Endothelial cell of umbilical vein (primary cell): ENCODE measurements at regions not wholly inside any gene's neighbourhood (a gene's known extent, or its start where the extent isn't known, plus 50 kb on each side); places are given as distances from the start of the nearest gene placed in this dataset.

Source experiments
- BruUV-seq: library from RNA; stranded (reverse); fragments of 400-500 nt; replicated peaks from 2 replicates; lab custom pipeline; 2021; lab: Mats Ljungman, UMichigan
- CTCF ChIA-PET: fragments of 300-600, 350-600 bp; sonication (Branson Sonifier 250); formaldehyde crosslinking; loops from one replicate; lab custom pipeline; 2021; ENCODE audit warnings: antibody characterized with exemption, inconsistent platforms; lab: Charles Lee
- POLR2A ChIA-PET: fragments of 300-600, 350-600 bp; sonication (Branson Sonifier 250); formaldehyde crosslinking; loops from one replicate; lab custom pipeline; 2021; ENCODE audit warnings: antibody characterized with exemption, inconsistent platforms; lab: Charles Lee
- DNase-seq: peaks from one replicate; pipeline ENCODE4 v3.0.0-alpha.2; 2011; ENCODE audit warnings: low read depth, low spot score
- FAIRE-seq: peaks from 2 replicates; lab custom pipeline; 2011; peaks lifted over from hg19 to GRCh38; lab: Jason Lieb, UNC
- H2AFZ ChIP-seq: 2 replicates; pipeline ENCODE4 v1.6.0; 2012; ENCODE audit warnings: low read depth, low read length, control low read depth, inconsistent platforms
- H3K27ac ChIP-seq: 2 replicates; pipeline ENCODE4 v1.5.1; 2011; ENCODE audit warnings: low read depth, mild to moderate bottlenecking, control low read depth, low read length, moderate library complexity; ENCODE audit not compliant: insufficient read depth
- H3K27me3 ChIP-seq, 2 experiments: 2 replicates each; pipeline versions ENCODE4 v1.6.0 to v1.6.1; 2011; ENCODE audit warnings: low read length in 2 of 2, mixed read lengths in 1 of 2; ENCODE audit not compliant: control insufficient read depth in 2 of 2, insufficient read depth in 2 of 2
- H3K36me3 ChIP-seq, 2 experiments: 2 replicates in 1 of 2; 3 replicates in 1 of 2; pipeline ENCODE4 v1.5.1; 2011; ENCODE audit warnings: low read length in 2 of 2, mild to moderate bottlenecking in 1 of 2, moderate library complexity in 1 of 2; ENCODE audit not compliant: control insufficient read depth in 2 of 2, insufficient read depth in 2 of 2; ENCODE audit errors: extremely low read depth in 1 of 2
- H3K4me1 ChIP-seq: 3 replicates; pipeline ENCODE4 v1.5.1; 2011; ENCODE audit warnings: mild to moderate bottlenecking, low read length; ENCODE audit not compliant: control insufficient read depth, insufficient read depth; ENCODE audit errors: extremely low read depth
- H3K4me2 ChIP-seq: 2 replicates; pipeline ENCODE4 v1.6.1; 2011; ENCODE audit warnings: low read length, control low read depth, mixed read lengths; ENCODE audit not compliant: insufficient read depth
- H3K4me3 ChIP-seq, 3 experiments: fragments of 200-600 bp in 1 of 3; sonication (generic), shearing (Covaris generic) in 1 of 3; replicated peaks in 1 of 3; 2 replicates each; pipeline ENCODE4 v1.5.1; 2011 to 2016; ENCODE audit warnings: control low read depth in 3 of 3, low read length in 3 of 3, mild to moderate bottlenecking in 2 of 3, inconsistent platforms in 1 of 3, low read depth in 1 of 3, moderate library complexity in 1 of 3; ENCODE audit not compliant: insufficient read depth in 1 of 3
- H3K79me2 ChIP-seq: 2 replicates; pipeline ENCODE4 v1.6.0; 2012; ENCODE audit warnings: low read length, inconsistent platforms; ENCODE audit not compliant: control insufficient read depth, insufficient read depth
- H3K9ac ChIP-seq: replicated peaks from 2 replicates; pipeline ENCODE3; 2011; ENCODE audit warnings: low read length, control low read depth; ENCODE audit not compliant: insufficient read depth; ENCODE audit errors: extremely low read depth
- H3K9me1 ChIP-seq: replicated peaks from 3 replicates; pipeline ENCODE4 v1.6.0; 2011; ENCODE audit warnings: mild to moderate bottlenecking, low read length; ENCODE audit not compliant: control insufficient read depth, insufficient read depth; ENCODE audit errors: extremely low read depth
- H3K9me3 ChIP-seq: replicated peaks from 2 replicates; pipeline ENCODE4 v1.5.1; 2012; ENCODE audit warnings: low read length, inconsistent platforms; ENCODE audit not compliant: control insufficient read depth, insufficient read depth
- H4K20me1 ChIP-seq: replicated peaks from 2 replicates; pipeline ENCODE3; 2011; ENCODE audit warnings: mild to moderate bottlenecking, low read length; ENCODE audit not compliant: control insufficient read depth, insufficient read depth; ENCODE audit errors: extremely low read depth
- CTCF ChIP-seq, 2 donors: IDR thresholded peaks; 1 replicate in 1 of 2; 2 replicates in 1 of 2; pipeline ENCODE4 v1.5.1; 2011; ENCODE audit warnings: low read length in 2 of 2, mild to moderate bottlenecking in 2 of 2, moderate library complexity in 2 of 2, control low read depth in 1 of 2, inconsistent platforms in 1 of 2, low read depth in 1 of 2; ENCODE audit not compliant: insufficient read depth in 1 of 2; ENCODE audit errors: extremely low read depth in 1 of 2
- EZH2 ChIP-seq: IDR thresholded peaks from 2 replicates; pipeline ENCODE4 v1.6.1; 2012; ENCODE audit warnings: borderline replicate concordance, low read depth, mild to moderate bottlenecking, moderate library complexity, low read length, inconsistent platforms; ENCODE audit not compliant: severe bottlenecking
- FOS ChIP-seq: IDR thresholded peaks from 2 replicates; pipeline ENCODE4 v1.6.1; 2011; ENCODE audit warnings: mild to moderate bottlenecking, low read length, moderate library complexity, borderline replicate concordance; ENCODE audit not compliant: insufficient read depth
- GATA2 ChIP-seq: IDR thresholded peaks from 2 replicates; pipeline ENCODE4 v1.7.0; 2011; ENCODE audit warnings: low read depth, mild to moderate bottlenecking, moderate library complexity, mixed read lengths, low read length; ENCODE audit not compliant: insufficient read length, insufficient read depth
- JUN ChIP-seq: IDR thresholded peaks from 2 replicates; pipeline ENCODE4 v1.6.1; 2011; ENCODE audit warnings: borderline replicate concordance, low read depth; ENCODE audit not compliant: insufficient read length, insufficient read depth
- MAX ChIP-seq: IDR thresholded peaks from 2 replicates; pipeline ENCODE4 v1.6.1; 2011; ENCODE audit not compliant: insufficient read depth, insufficient read length
- MYC ChIP-seq: IDR thresholded peaks from one replicate; pipeline ENCODE4 v1.6.1; 2011; ENCODE audit warnings: mild to moderate bottlenecking, low read depth, low read length
- POLR2A ChIP-seq: IDR thresholded peaks from 2 replicates; pipeline ENCODE4 v1.6.1; 2012; ENCODE audit warnings: low read depth, mild to moderate bottlenecking, control low read depth, low read length
- POLR2AphosphoS5 ChIP-seq: IDR thresholded peaks from 2 replicates; pipeline ENCODE4 v1.6.1; 2012; ENCODE audit warnings: low read depth, mild to moderate bottlenecking, control low read depth, low read length, moderate library complexity; ENCODE audit not compliant: insufficient read depth
- dilution Hi-C: fragments of 300-500 bp; cut with MboI; formaldehyde crosslinking; loops from one replicate; pipeline ENCODE4 v1.15.0; 2019; ENCODE audit warnings: low sequenced_read_pairs; ENCODE audit not compliant: extremely low pct_ligation_motif_present
- intact Hi-C: fragments of 100-400 bp; cut with micrococcal nuclease; formaldehyde crosslinking; loops from one replicate; pipeline ENCODE4 v1.10.0; 2022

GRCh38 chr14:89474464-89474863, 57.4 kb upstream of the FOXN3 start:
- no peaks in the 10 kb centered on the region for H3K27me3 ChIP-seq
- no TSS peak for BruUV-seq
- H4K20me1 ChIP-seq = no peaks in the 10 kb centered on the region
- dilution Hi-C loops (no loop called here), intact Hi-C loops (no loop called here)
- H2AFZ ChIP-seq = no peak overlapping the region
- H3K36me3 ChIP-seq = no peaks in the 10 kb centered on the region
- TF ChIP-seq CTCF (IDR thresholded peaks at IDR 0.05; ENCODE audit: extremely low read depth in 1 of 2, insufficient read depth in 1 of 2, low read depth in 1 of 2, low read length in 2 of 2) (no peak), POLR2A (no peak), POLR2AphosphoS5 (no peak), EZH2 (no peak), JUN (no peak), MYC (no peak), GATA2 (no peak), MAX (no peak), FOS (no peak)
- H3K9me1 ChIP-seq = no peaks in the 10 kb centered on the region
- POLR2A ChIA-PET = no interaction called here
- DNase-seq = no peak
- FAIRE-seq = no peak
- no peak overlapping the region for H3K27ac ChIP-seq
- no peak overlapping the region for H3K9ac ChIP-seq
- CTCF ChIA-PET = no interaction called here
- H3K4me3 ChIP-seq = no peak overlapping the region
- no peak overlapping the region for H3K4me2 ChIP-seq
- H3K4me1 ChIP-seq = no peaks in the 10 kb centered on the region
- no peaks in the 10 kb centered on the region for H3K9me3 ChIP-seq
- H3K79me2 ChIP-seq = no peaks in the 10 kb centered on the region
